AG20443 (cell line): ENCODE measurements at regions not wholly inside any gene's neighbourhood (a gene's known extent, or its start where the extent isn't known, plus 50 kb on each side); places are given as distances from the start of the nearest gene placed in this dataset.

ENCODE experiments used
- DNase-seq: peaks from one replicate; pipeline ENCODE4 v3.0.0; 2012; ENCODE audit warnings: low spot score, mixed read lengths

GRCh38 chr17:14813649-14814370 is 451.3 kb downstream of the PMP22 start:
- no peak for DNase-seq

- no peak for DNase-seq
These were observed 456.7 kb downstream of the PMP22 start for GRCh38 chr17:14808425-14808824.

GRCh38 chr17:14805348-14805747 is 459.8 kb downstream of the PMP22 start:
- DNase-seq = no peak

- DNase-seq = peak; percentile 43
These were observed 461.3 kb downstream of the PMP22 start for GRCh38 chr17:14803826-14804225.

GRCh38 chr17:14797801-14798200 is 467.3 kb downstream of the PMP22 start:
- no peak for DNase-seq

GRCh38 chr17:14797021-14797420 is 468.1 kb downstream of the PMP22 start:
- no peak for DNase-seq

GRCh38 chr17:14794961-14795360 is 470.2 kb downstream of the PMP22 start:
- no peak for DNase-seq

- DNase-seq = peak; percentile 31
These were observed 471.9 kb downstream of the PMP22 start for GRCh38 chr17:14793237-14793636.

GRCh38 chr17:14792746-14793145 is 472.4 kb downstream of the PMP22 start:
- no peak for DNase-seq

GRCh38 chr17:14791221-14791620 is 473.9 kb downstream of the PMP22 start:
- no peak for DNase-seq

GRCh38 chr17:14790521-14790920 is 474.6 kb downstream of the PMP22 start:
- DNase-seq = no peak

GRCh38 chr17:14784997-14785696 is 480.0 kb downstream of the PMP22 start:
- no peak for DNase-seq

- DNase-seq = no peak
These were observed 480.2 kb downstream of the HS3ST3B1 start for GRCh38 chr17:14781123-14781522.

GRCh38 chr17:14780097-14780651 is 479.3 kb downstream of the HS3ST3B1 start:
- no peak for DNase-seq

GRCh38 chr17:14779241-14779640 is 478.4 kb downstream of the HS3ST3B1 start:
- no peak for DNase-seq

GRCh38 chr17:14777291-14777690 is 476.4 kb downstream of the HS3ST3B1 start:
- DNase-seq = no peak

GRCh38 chr17:14776791-14777190 is 475.9 kb downstream of the HS3ST3B1 start:
- DNase-seq = no peak

- DNase-seq = peak; percentile 25
These were observed 475.0 kb downstream of the HS3ST3B1 start for GRCh38 chr17:14775731-14776492.

- no peak for DNase-seq
These were observed 473.9 kb downstream of the HS3ST3B1 start for GRCh38 chr17:14774774-14775173.

GRCh38 chr17:14772776-14773175 is 471.9 kb downstream of the HS3ST3B1 start:
- DNase-seq = no peak

GRCh38 chr17:14771543-14771942 is 470.7 kb downstream of the HS3ST3B1 start:
- no peak for DNase-seq

GRCh38 chr17:14768923-14769322 is 468.0 kb downstream of the HS3ST3B1 start:
- no peak for DNase-seq
